GM12873 (cell line): ENCODE measurements at regions not wholly inside any gene's neighbourhood (a gene's known extent, or its start where the extent isn't known, plus 50 kb on each side); places are given as distances from the start of the nearest gene placed in this dataset.

Experiments
- CTCF ChIP-seq: IDR thresholded peaks from 2 replicates; pipeline ENCODE4 v1.5.1; 2012; ENCODE audit warnings: low read depth, mild to moderate bottlenecking, moderate library complexity, low read length, control low read depth; ENCODE audit not compliant: insufficient read depth; ENCODE audit errors: missing control alignments

GRCh38 chr9:31969552-31969951 lies 414.9 kb upstream of the ACO1 start:
- no peak for TF ChIP-seq CTCF

- TF ChIP-seq CTCF, result no peak
Observed at GRCh38 chr9:31983895-31984294, 400.5 kb upstream of the ACO1 start.

GRCh38 chr9:31996331-31996730 lies 388.1 kb upstream of the ACO1 start:
- TF ChIP-seq CTCF, result no peak

- TF ChIP-seq CTCF, result no peak
Observed at GRCh38 chr9:32004431-32005076, 379.9 kb upstream of the ACO1 start.

GRCh38 chr9:32010322-32010721 lies 374.1 kb upstream of the ACO1 start:
- TF ChIP-seq CTCF, result no peak

- no peak for TF ChIP-seq CTCF
Observed at GRCh38 chr9:32011049-32011448, 373.4 kb upstream of the ACO1 start.

GRCh38 chr9:32015795-32016194 lies 368.6 kb upstream of the ACO1 start:
- no peak for TF ChIP-seq CTCF

- TF ChIP-seq CTCF, result no peak
Observed at GRCh38 chr9:32045513-32045912, 338.9 kb upstream of the ACO1 start.
